ENCODE measurements at regions not wholly inside any gene's neighbourhood (a gene's known extent, or its start where the extent isn't known, plus 50 kb on each side); places are given as distances from the start of the nearest gene placed in this dataset.
A peak's percentile ranks its signal among the peaks of the same experiment; 100 is the strongest.

DNA sequence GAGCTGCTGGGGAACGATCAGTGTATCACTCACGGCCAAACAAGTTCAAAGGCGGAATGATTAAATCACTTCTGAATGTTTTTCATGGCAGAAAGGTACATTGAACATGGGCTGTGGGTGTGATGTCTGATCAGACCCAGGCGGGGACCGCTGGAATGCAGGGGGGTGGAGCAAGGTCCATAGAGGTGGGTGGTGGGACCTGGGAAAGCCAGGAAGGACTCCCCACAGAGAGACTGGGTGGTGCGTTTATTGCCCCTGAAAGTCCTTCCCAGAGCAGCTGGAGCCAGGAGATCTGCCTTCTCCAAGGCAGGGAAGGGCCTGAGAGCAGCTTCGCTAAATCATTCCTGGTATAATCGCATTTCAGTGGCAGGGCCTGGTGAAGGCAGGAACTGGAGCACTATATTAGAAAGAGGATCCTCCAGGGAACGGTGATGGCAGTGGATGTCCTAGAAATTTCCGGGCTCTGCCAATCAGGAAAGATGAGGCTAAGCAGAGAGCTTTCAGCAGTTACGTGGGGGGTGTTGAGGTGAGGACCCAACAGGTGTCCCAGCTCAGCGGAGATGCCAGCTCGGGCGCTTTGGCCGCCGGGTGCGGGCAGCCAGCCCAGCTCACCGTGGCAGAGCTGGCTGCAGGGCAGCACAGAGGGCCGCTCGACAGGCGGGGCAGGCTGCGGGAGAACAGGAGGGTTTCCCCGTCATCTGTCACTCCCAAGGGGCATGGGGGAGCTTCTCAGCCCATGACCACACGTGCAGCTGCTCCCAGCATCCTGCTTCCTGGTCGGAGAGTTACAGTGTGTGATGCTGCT is 271.7 kb downstream of the CTTN start:
- ATAC-seq (no peak), DNase-seq (no peak)
- intact Hi-C loops (cut with DNase I, micrococcal nuclease) = no loop called here

GRCh38 chr11:70670676-70671034 is 272.3 kb downstream of the CTTN start:
- intact Hi-C loops (cut with DNase I, micrococcal nuclease) = no loop called here
- DNase-seq = no peak
- no peak for ATAC-seq

GRCh38 chr11:70671083-70671482 is 272.8 kb downstream of the CTTN start:
- no peak for DNase-seq
- intact Hi-C loops (cut with DNase I, micrococcal nuclease) = no loop called here
- no peak for ATAC-seq

DNA sequence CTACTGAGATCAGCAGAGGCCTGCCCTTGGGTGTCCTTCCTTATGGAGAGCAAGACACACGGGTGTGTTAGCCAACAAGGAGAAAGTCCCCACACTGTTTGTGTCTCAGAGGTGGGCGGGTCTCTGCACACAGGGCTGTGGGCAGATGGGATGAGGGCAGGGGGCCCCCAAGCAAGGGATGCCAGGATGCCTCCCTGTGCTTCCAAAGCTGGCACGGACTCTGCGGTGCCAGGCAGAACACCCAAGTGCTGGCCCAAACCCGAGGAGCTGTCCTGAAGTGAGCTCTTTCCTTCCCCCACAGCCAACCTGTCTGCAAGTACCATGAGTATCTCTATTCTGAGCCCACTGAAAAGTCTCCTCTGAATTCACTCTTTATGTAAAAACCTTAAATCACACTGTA is 273.3 kb downstream of the CTTN start:
- intact Hi-C loops (cut with DNase I, micrococcal nuclease) = no loop called here
- DNase-seq = no peak
- ATAC-seq = no peak

DNA sequence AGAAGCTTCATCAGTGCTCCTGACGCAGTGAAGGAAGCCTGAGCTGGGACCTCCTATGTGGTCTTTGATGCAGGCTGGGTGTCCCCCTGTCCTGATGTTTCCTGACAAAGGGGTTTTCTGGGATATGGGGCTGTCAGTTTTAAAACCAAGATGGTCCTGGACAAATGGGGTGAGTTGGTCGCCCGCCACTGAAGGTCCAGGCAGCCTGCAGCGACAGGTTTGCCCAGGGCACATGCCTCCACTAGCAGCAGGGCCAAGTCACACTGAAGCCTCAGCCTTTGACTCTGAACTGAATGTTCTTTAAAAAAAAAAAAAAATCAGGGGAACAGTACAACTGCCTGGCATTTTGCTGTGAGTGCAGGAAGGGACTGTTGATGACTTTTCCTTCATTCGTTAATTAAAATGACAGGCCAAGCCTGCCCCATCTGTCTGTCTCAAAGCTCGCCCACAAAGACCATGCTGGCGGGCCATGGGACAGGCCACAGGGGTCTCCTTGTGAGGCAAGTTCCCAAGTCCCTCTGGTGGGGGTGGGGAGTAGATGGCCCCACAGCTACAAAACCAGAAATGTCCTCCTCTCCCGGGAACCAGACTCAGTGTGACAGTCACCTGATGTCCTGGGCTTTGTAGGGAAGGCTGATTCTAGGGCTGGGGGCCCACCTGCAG is 274.8 kb downstream of the CTTN start:
- DNase-seq (no peak), ATAC-seq (no peak)
- intact Hi-C loops (cut with DNase I, micrococcal nuclease) = no loop called here

- no peak for ATAC-seq
- no peak for DNase-seq
- intact Hi-C loops (cut with DNase I, micrococcal nuclease) = no loop called here
Measured at GRCh38 chr11:70674605-70675004, 276.3 kb downstream of the CTTN start.

DNA sequence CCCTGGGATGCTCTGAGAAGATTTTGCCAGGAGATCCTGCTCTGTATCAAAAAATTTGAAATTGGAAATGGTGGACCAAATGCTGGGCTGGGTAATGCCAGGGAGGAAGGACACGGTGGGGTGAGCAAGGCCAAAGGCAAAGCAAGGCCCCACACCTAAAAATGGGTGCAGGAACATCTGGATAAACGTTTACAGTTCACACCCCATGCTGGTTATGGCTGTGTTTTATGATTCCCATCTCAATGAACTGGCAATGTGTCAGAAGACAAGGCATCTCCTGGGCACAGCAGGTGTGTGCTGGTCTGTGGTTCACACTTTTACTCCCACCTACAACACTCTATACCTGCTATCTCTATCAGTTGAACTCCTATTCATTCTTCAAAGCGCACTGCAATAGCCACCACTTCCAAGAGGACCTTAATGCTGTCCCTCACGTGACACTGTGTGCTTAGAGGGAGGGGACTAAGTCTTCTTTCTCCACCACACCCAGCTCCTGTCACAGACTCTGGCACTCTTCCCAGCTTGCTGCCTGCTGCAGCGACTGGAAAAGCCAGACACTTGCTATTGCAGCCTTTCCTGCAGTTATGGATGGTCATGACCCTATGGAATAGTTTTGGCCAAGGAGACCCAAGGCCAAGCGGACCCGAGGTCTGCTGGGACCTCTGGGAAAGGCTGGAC is 277.5 kb downstream of the CTTN start:
- DNase-seq = peak; percentile 70 to 72
- ATAC-seq = peak; percentile 98
- intact Hi-C loops (cut with DNase I, micrococcal nuclease) = no loop called here

DNA sequence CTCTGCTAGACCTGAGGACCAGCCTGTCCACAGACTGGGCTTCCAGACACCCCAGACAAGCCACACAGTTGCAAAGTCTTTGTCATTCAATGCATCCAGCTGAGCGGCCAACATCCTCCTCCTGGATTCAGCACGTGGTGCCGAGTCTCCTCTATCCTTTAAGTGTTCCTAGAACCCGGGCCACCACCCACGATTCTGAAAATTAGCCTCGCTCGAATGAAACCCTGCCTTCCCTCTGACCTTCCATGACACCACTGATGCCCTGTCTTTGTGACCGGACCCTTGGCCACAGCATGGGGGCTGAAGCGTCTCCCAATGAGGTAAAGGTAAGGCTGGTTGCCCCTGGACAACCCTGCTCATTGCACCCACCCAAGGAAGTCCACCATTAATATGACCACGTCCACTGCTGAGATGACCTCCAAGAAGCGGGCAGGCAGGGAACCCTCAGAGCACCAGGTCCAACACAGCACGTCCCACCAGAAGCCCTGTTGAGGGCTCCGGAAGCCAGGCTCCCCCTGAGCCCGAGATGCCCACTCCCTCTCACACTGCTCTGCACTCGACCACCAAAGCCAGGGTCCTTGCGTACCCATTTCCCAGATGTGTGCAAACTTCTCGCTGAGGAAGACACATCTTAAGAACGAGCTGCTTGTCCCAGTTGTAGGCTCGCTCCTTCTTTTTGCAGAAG is 279.0 kb downstream of the CTTN start:
- ATAC-seq = no peak
- DNase-seq = no peak
- intact Hi-C loops (cut with DNase I, micrococcal nuclease) = no loop called here

DNA sequence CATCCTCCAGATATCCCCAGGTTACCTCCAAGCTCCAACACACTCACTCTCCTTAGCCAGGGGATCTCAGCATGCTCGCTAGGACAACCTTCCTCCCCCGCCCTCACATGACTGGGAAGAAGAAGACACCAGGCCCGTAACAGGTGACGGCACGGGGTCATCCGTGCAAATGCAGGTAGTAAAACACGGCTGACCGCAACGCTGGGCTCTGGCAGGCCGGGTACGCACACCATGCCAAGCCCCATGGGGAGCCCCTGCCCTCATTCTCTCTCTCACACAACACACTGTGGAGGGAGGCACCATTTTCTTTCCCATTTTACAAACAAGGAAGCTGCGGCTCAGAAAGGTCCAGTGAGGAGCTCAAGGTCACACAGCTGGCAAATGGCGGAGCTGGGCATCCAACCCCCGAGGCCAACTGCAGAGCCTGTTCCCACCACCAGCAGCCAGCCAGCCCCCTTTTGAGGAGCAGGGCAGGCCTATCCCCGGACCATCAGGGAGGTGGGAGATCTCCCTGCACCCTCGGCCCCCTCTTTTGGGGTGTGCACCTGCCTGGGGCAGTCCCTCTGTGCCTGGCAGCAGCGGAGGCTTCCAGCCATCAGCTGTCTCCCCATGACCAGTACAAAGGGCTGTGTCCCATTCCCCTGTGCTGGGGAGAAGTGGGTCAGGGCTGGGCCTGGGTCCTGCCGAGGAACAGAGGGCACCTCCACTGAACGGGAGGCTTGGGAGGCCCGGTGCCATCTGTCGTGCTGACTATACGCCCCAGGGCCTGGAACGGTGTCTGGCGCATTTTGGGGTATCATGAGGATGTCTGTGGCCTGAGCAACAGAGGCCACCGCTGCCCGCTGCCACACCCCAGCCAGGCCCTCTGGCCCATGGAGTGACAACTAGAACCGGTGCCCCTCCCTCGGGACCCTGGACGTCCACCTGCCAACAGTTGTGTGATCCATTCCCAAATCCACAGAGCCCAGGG is 280.9 kb downstream of the CTTN start:
- intact Hi-C loops (cut with DNase I, micrococcal nuclease) = no loop called here
- ATAC-seq (no peak), DNase-seq (no peak)

DNA sequence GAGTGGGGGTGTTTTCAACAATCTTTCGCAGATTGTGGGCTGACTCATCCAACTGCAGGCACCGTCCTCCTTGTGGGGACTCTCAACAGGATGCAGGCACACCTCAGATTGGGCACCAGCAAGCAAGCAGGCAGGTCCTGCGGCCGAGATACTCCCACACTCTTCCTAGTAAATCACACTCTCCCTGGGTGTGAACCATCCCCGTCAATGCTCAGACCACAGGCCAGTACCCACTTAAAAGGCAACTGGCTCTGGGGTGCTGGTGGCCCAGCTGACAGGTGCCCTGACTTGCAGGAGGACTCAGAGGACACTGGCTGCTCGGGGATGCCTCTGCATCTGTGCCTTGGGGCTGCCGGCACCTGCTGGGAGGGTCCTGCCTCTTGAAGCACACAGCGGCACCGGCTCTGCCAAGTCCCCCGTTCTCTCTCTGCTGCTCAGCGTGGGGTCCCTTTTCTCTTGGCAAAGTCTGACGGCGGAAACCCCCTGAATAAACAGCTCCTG is 282.5 kb downstream of the CTTN start:
- intact Hi-C loops (cut with DNase I, micrococcal nuclease) = no loop called here
- ATAC-seq (no peak), DNase-seq (no peak)

- intact Hi-C loops (cut with DNase I, micrococcal nuclease) = no loop called here
- DNase-seq = no peak
- ATAC-seq = no peak
Measured at GRCh38 chr11:70682056-70682455, 283.7 kb downstream of the CTTN start.

- ATAC-seq = no peak
- intact Hi-C loops (cut with DNase I, micrococcal nuclease) = no loop called here
Measured at GRCh38 chr11:70682760-70683159, 284.4 kb downstream of the CTTN start.

GRCh38 chr11:70687716-70688115 is 289.4 kb downstream of the CTTN start:
- DNase-seq (no peak), ATAC-seq (peak; percentile 9)
- intact Hi-C loops (cut with DNase I, micrococcal nuclease) = no loop called here

More at GRCh38 chr11:70682760-70683159, 284.4 kb downstream of the CTTN start:
- DNase-seq = no peak

- DNase-seq (peak in 1 of 2 donors; percentile 47), ATAC-seq (peak; percentile 82)
- intact Hi-C loops (cut with DNase I, micrococcal nuclease) = no loop called here
Measured at GRCh38 chr11:70688142-70688541, 289.8 kb downstream of the CTTN start.

- ATAC-seq = no peak
- DNase-seq = no peak
- intact Hi-C loops (cut with DNase I, micrococcal nuclease) = no loop called here
Measured at GRCh38 chr11:70689764-70690163, 291.4 kb downstream of the CTTN start.

DNA sequence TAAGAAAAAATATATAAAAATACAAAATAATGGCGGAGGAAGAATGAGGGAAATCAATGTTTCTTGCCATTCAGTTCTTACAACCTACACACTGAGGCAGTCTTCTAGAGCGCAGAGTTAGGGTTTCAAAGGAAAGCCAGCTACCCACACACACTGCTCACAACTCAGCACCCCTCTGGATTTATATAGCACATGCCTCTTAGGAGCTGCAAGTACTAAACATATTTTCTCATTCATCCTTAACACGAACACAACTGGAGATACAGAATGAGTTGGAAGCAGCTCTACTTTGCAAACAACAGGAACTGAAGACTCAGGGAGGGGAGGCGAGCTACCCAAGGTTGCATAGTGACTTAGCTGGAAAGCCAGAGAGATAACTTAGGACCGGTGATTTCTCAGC is 293.8 kb downstream of the CTTN start:
- DNase-seq = no peak
- intact Hi-C loops (cut with DNase I, micrococcal nuclease) = no loop called here
- no peak for ATAC-seq

DNA sequence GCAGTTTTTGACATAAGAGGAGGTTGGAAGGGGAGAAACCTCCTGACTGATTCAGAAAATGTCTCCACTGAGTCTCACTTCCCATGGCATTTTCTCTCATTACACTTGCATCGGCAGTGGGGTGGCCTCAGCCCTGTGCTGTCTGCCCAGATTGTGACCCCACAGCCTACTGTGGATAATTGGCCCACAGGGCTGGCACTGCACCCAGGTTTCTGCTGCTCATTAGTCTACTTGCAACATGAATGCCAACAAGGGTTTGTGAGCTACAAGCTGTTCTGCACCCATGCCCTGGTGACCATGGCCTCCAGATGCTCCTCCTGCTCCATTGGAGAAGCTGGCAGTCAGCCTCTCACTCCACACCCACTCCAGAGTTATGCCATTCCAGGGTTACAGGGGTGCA is 296.0 kb downstream of the CTTN start:
- ATAC-seq = no peak
- intact Hi-C loops (cut with DNase I, micrococcal nuclease) = no loop called here
- no peak for DNase-seq

Measured in left colon (tissue), 2 donors.